SK-N-SH treated with all-trans-retinoic acid at 6 μM for 48 hours (cell line): ENCODE measurements at regions not wholly inside any gene's neighbourhood (a gene's known extent, or its start where the extent isn't known, plus 50 kb on each side); places are given as distances from the start of the nearest gene placed in this dataset.

Source experiments
- ATAC-seq: fragments of 200-7000 bp; cut with Tn5 transposase; 3 replicates; pipeline ENCODE4 v1.9.1; 2020; ENCODE audit warnings: mild to moderate bottlenecking, moderate library complexity
- ARNTL ChIP-seq: fragments of 450-650 bp; formaldehyde crosslinking; IDR thresholded peaks from 2 replicates; pipeline ENCODE4 v1.5.0; 2020; ENCODE audit warnings: low read depth, mild to moderate bottlenecking, moderate library complexity, borderline replicate concordance
- GLIS3 ChIP-seq: fragments of 250-450 bp; sonication (Bioruptor Pico); IDR thresholded peaks from 2 replicates; pipeline ENCODE4 v1.5.0; 2020; ENCODE audit warnings: mild to moderate bottlenecking, moderate library complexity
- ISL1 ChIP-seq: fragments of 250-450 bp; sonication (Bioruptor Pico); IDR thresholded peaks from 2 replicates; pipeline ENCODE4 v2.1.2; 2022; ENCODE audit warnings: mild to moderate bottlenecking, moderate library complexity
- RARB ChIP-seq: fragments of 250-450 bp; sonication (Bioruptor Pico); IDR thresholded peaks from 2 replicates; pipeline ENCODE4 v1.8.0; 2021; ENCODE audit warnings: mild to moderate bottlenecking, moderate library complexity
- TCF4 ChIP-seq: fragments of 250-450 bp; sonication (Bioruptor Pico); IDR thresholded peaks from 2 replicates; pipeline ENCODE4 v1.8.0; 2021; ENCODE audit warnings: mild to moderate bottlenecking, moderate library complexity, borderline replicate concordance
- TOX ChIP-seq: fragments of 250-450 bp; sonication (Bioruptor Pico); IDR thresholded peaks from 2 replicates; pipeline ENCODE4 v1.8.0; 2021; ENCODE audit warnings: mild to moderate bottlenecking, moderate library complexity, borderline replicate concordance
- ZC3H10 ChIP-seq: fragments of 250-450 bp; sonication (Bioruptor Pico); IDR thresholded peaks from 2 replicates; pipeline ENCODE4 v1.5.1; 2021; ENCODE audit warnings: mild to moderate bottlenecking, moderate library complexity
- ZFP3 ChIP-seq: fragments of 250-450 bp; sonication (Bioruptor Pico); IDR thresholded peaks from 2 replicates; pipeline ENCODE4 v1.5.0; 2020; ENCODE audit warnings: mild to moderate bottlenecking, moderate library complexity
- ZFP30 ChIP-seq: fragments of 450-650 bp; formaldehyde crosslinking; IDR thresholded peaks from 2 replicates; pipeline ENCODE4 v1.5.0; 2022; ENCODE audit warnings: mild to moderate bottlenecking, moderate library complexity
- ZNF565 ChIP-seq: fragments of 450-650 bp; formaldehyde crosslinking; conservative IDR thresholded peaks from 2 replicates; pipeline ENCODE4 v1.5.0; 2020; ENCODE audit warnings: low read depth, mild to moderate bottlenecking, moderate library complexity
- ZNF70 ChIP-seq: fragments of 450-650 bp; formaldehyde crosslinking; IDR thresholded peaks from 2 replicates; pipeline ENCODE4 v1.5.0; 2020; ENCODE audit warnings: mild to moderate bottlenecking, moderate library complexity
- ZNF8 ChIP-seq: fragments of 450-650 bp; formaldehyde crosslinking; IDR thresholded peaks from 2 replicates; pipeline ENCODE4 v1.5.0; 2020; ENCODE audit warnings: mild to moderate bottlenecking, moderate library complexity
- TF ChIP-seq, protein P1 (sequence below): fragments of 250-450 bp; sonication (Bioruptor Pico); IDR thresholded peaks from 2 replicates; pipeline ENCODE4 v1.5.1; 2020; ENCODE audit warnings: low read depth, mild to moderate bottlenecking, moderate library complexity
- TF ChIP-seq, protein P2 (sequence below): fragments of 250-450 bp; sonication (Bioruptor Pico); IDR thresholded peaks from 2 replicates; pipeline ENCODE4 v1.8.0; 2020; ENCODE audit warnings: mild to moderate bottlenecking, moderate library complexity, borderline replicate concordance
- TF ChIP-seq, protein P3 (sequence below): fragments of 250-450 bp; sonication (Bioruptor Pico); IDR thresholded peaks from 2 replicates; pipeline ENCODE4 v1.5.0; 2020; ENCODE audit warnings: mild to moderate bottlenecking, moderate library complexity
- TF ChIP-seq, protein P4 (sequence below): fragments of 250-450 bp; sonication (Bioruptor Pico); IDR thresholded peaks from 2 replicates; pipeline ENCODE4 v1.8.0; 2021; ENCODE audit warnings: low read depth, mild to moderate bottlenecking, moderate library complexity, borderline replicate concordance
- TF ChIP-seq, protein P5 (sequence below): fragments of 250-450 bp; sonication (Bioruptor Pico); IDR thresholded peaks from 2 replicates; pipeline ENCODE4 v1.5.1; 2021; ENCODE audit warnings: mild to moderate bottlenecking, moderate library complexity

DNA sequence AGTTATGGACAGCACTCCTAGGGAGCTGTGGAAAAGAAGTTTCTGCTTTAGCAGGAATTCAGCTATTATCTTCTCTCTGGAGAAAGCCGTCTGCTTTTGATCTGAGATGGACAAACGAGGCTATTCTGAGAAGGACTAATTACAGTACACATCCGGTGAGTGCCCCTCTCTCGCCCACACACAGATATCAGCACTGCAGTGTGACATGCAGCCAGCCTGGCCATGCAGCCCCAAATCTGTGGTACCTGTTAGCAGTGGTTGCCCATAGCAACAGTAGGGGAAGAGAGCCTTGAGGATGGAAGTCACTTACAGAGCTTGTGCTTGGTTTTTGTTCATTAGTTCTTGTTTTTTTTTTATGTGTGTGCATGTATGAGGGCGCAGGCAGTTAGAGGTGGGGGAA lies 73.9 kb upstream of the TRIB2 start:
- ATAC-seq = no peak; the same call in 1 of the 3 replicates
- TF ChIP-seq ZNF565 = no peak
- no peak for TF ChIP-seq ZC3H10
- TF ChIP-seq, protein P1, sequence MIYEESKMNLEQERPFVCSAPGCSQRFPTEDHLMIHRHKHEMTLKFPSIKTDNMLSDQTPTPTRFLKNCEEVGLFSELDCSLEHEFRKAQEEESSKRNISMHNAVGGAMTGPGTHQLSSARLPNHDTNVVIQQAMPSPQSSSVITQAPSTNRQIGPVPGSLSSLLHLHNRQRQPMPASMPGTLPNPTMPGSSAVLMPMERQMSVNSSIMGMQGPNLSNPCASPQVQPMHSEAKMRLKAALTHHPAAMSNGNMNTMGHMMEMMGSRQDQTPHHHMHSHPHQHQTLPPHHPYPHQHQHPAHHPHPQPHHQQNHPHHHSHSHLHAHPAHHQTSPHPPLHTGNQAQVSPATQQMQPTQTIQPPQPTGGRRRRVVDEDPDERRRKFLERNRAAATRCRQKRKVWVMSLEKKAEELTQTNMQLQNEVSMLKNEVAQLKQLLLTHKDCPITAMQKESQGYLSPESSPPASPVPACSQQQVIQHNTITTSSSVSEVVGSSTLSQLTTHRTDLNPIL (CRISPR knock-in tag) = no peak
- TF ChIP-seq, protein P2, sequence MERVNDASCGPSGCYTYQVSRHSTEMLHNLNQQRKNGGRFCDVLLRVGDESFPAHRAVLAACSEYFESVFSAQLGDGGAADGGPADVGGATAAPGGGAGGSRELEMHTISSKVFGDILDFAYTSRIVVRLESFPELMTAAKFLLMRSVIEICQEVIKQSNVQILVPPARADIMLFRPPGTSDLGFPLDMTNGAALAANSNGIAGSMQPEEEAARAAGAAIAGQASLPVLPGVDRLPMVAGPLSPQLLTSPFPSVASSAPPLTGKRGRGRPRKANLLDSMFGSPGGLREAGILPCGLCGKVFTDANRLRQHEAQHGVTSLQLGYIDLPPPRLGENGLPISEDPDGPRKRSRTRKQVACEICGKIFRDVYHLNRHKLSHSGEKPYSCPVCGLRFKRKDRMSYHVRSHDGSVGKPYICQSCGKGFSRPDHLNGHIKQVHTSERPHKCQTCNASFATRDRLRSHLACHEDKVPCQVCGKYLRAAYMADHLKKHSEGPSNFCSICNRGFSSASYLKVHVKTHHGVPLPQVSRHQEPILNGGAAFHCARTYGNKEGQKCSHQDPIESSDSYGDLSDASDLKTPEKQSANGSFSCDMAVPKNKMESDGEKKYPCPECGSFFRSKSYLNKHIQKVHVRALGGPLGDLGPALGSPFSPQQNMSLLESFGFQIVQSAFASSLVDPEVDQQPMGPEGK (CRISPR knock-in tag) = no peak
- no peak for TF ChIP-seq ZNF8
- TF ChIP-seq ZFP30 (CRISPR knock-in tag) = no peak
- TF ChIP-seq TCF4 (CRISPR knock-in tag) = no peak
- TF ChIP-seq, protein P3, sequence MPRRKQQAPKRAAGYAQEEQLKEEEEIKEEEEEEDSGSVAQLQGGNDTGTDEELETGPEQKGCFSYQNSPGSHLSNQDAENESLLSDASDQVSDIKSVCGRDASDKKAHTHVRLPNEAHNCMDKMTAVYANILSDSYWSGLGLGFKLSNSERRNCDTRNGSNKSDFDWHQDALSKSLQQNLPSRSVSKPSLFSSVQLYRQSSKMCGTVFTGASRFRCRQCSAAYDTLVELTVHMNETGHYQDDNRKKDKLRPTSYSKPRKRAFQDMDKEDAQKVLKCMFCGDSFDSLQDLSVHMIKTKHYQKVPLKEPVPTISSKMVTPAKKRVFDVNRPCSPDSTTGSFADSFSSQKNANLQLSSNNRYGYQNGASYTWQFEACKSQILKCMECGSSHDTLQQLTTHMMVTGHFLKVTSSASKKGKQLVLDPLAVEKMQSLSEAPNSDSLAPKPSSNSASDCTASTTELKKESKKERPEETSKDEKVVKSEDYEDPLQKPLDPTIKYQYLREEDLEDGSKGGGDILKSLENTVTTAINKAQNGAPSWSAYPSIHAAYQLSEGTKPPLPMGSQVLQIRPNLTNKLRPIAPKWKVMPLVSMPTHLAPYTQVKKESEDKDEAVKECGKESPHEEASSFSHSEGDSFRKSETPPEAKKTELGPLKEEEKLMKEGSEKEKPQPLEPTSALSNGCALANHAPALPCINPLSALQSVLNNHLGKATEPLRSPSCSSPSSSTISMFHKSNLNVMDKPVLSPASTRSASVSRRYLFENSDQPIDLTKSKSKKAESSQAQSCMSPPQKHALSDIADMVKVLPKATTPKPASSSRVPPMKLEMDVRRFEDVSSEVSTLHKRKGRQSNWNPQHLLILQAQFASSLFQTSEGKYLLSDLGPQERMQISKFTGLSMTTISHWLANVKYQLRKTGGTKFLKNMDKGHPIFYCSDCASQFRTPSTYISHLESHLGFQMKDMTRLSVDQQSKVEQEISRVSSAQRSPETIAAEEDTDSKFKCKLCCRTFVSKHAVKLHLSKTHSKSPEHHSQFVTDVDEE (CRISPR knock-in tag) = no peak
- TF ChIP-seq, protein P4, sequence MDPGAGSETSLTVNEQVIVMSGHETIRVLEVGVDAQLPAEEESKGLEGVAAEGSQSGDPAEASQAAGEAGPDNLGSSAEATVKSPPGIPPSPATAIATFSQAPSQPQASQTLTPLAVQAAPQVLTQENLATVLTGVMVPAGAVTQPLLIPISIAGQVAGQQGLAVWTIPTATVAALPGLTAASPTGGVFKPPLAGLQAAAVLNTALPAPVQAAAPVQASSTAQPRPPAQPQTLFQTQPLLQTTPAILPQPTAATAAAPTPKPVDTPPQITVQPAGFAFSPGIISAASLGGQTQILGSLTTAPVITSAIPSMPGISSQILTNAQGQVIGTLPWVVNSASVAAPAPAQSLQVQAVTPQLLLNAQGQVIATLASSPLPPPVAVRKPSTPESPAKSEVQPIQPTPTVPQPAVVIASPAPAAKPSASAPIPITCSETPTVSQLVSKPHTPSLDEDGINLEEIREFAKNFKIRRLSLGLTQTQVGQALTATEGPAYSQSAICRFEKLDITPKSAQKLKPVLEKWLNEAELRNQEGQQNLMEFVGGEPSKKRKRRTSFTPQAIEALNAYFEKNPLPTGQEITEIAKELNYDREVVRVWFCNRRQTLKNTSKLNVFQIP (CRISPR knock-in tag) = no peak
- TF ChIP-seq, protein P5, sequence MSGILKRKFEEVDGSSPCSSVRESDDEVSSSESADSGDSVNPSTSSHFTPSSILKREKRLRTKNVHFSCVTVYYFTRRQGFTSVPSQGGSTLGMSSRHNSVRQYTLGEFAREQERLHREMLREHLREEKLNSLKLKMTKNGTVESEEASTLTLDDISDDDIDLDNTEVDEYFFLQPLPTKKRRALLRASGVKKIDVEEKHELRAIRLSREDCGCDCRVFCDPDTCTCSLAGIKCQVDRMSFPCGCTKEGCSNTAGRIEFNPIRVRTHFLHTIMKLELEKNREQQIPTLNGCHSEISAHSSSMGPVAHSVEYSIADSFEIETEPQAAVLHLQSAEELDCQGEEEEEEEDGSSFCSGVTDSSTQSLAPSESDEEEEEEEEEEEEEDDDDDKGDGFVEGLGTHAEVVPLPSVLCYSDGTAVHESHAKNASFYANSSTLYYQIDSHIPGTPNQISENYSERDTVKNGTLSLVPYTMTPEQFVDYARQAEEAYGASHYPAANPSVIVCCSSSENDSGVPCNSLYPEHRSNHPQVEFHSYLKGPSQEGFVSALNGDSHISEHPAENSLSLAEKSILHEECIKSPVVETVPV (CRISPR knock-in tag) = no peak

DNA sequence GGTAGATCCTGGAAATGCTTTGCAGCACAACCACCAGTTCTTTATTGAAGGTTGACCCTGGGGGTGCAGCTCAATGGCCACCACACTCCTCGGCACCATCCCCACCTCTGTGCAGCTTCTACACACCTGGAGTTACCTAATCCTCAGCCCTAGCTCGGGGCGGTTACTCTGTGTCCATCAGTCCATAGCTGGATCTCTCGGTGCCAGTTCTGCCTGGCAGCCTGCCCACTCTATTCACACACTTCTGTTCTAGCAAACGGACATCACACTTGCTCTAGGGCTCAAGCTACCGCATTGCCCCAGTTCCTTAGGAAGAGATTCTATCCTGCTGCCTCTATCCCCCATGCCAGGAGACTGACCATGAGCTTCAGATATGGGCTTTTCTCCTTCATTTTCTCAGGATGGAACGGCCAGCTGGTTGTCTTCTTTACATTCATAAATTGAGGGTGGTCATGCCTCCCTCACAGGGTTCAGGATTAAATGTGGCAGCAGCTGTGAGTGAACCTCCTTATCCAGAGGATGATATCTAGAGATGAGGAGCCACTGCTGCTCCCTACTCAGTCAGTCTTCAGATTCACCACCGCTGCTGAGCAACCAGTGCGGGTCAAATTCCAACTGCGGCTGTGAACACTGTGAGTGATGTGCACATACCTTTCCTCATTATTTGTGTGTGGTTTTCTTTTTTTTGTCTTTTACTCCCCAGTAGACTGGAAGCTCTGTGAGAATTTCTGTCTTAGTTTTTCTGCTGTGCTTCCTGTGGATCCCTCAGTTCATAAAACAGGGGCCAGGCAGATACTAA lies 66.9 kb upstream of the TRIB2 start:
- ATAC-seq = no peak
- TF ChIP-seq ZNF70 (CRISPR knock-in tag) (no peak), TCF4 (CRISPR knock-in tag) (no peak), TOX (CRISPR knock-in tag) (no peak), ZC3H10 (no peak), RARB (CRISPR knock-in tag) (no peak), ISL1 (CRISPR knock-in tag) (no peak), GLIS3 (CRISPR knock-in tag) (no peak), ZFP3 (no peak), ARNTL (CRISPR knock-in tag) (no peak)
- TF ChIP-seq, protein P2 (CRISPR knock-in tag) = no peak
- TF ChIP-seq, protein P4 (CRISPR knock-in tag) = no peak
- TF ChIP-seq, protein P1 (CRISPR knock-in tag) = no peak
- TF ChIP-seq, protein P5 (CRISPR knock-in tag) = no peak
